ENCODE measurements at regions not wholly inside any gene's neighbourhood (a gene's known extent, or its start where the extent isn't known, plus 50 kb on each side); places are given as distances from the start of the nearest gene placed in this dataset.

DNA sequence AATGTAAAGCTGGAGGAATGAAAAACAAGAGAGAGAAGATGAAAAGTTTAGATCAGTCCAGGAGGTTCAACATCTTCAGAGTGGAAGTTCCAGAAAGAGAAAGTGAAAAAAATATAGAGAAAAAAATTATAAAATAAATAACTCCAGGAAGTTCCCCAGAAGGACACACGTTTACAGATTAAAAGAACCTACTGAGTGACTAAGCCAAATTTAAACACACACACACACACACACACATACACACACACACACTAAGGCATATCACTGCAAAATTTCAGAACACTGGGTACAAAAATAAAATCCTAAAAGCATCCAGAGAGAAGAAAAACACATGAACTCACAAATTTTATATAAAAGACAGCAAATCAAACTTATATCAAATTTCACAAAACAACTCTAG lies 85.9 kb upstream of the PMAIP1 start:
- Histone ChIP-seq H3K36me3 (no peaks in the 10 kb centered on the region), H3K4me3 (no peak overlapping the region), H3K27me3 (no peaks in the 10 kb centered on the region), H3K27ac (no peak overlapping the region), H3K9me3 (no peaks in the 10 kb centered on the region), H3K4me1 (no peaks in the 10 kb centered on the region)
- TF ChIP-seq POLR2A (IDR thresholded peaks at IDR 0.05) (no peak), POLR2AphosphoS5 (IDR thresholded peaks at IDR 0.05; ENCODE audit: insufficient read depth in 1 of 2, low read depth in 1 of 2) (no peak)
- TF ChIP-seq, protein P1, sequence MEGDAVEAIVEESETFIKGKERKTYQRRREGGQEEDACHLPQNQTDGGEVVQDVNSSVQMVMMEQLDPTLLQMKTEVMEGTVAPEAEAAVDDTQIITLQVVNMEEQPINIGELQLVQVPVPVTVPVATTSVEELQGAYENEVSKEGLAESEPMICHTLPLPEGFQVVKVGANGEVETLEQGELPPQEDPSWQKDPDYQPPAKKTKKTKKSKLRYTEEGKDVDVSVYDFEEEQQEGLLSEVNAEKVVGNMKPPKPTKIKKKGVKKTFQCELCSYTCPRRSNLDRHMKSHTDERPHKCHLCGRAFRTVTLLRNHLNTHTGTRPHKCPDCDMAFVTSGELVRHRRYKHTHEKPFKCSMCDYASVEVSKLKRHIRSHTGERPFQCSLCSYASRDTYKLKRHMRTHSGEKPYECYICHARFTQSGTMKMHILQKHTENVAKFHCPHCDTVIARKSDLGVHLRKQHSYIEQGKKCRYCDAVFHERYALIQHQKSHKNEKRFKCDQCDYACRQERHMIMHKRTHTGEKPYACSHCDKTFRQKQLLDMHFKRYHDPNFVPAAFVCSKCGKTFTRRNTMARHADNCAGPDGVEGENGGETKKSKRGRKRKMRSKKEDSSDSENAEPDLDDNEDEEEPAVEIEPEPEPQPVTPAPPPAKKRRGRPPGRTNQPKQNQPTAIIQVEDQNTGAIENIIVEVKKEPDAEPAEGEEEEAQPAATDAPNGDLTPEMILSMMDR (IDR thresholded peaks at IDR 0.05) = no peak
- DNase-seq (ENCODE audit: extremely low spot score in 2 of 2) = no peak
- intact Hi-C loops (cut with DNase I) = no loop called here

DNA sequence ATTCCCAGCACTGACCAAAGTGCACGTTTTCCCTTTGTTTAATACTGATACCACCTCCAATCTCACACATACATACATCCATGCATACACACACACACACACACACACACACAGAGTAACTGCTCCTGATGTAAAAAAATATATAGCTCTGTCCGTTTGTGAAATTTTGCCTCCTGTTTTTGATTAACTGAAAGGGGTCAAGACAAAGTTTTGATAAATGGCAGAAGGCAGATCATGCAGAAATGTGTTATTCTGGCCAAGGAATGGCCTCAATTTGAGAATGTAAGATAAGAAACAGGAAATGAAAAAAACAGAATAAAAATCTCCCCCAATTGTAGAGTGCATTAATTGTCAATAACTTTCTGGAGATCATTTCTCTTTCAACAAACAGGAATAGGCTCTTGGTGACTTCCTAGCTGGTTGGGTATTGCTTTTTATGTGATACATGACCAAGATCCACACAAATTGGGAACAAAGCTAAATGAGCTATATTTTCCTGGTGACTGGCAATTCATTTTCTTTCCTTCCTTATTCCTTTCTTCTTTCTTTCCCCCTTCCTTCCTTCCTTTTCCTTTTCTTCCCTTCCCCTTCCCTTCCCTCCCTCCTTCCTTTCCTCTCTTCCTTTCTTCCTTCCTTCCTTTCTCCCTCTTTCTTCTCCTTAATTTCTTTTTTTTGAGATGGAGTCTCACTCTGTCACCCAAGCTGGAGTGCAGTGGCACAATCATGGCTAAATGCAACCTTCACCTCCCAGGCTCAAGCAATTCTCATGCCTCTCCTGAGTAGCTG lies 88.9 kb upstream of the PMAIP1 start:
- intact Hi-C loops (cut with DNase I) = no loop called here
- TF ChIP-seq, protein P1 (IDR thresholded peaks at IDR 0.05) = no peak
- TF ChIP-seq POLR2AphosphoS5 (IDR thresholded peaks at IDR 0.05; ENCODE audit: insufficient read depth in 1 of 2, low read depth in 1 of 2) = no peak
- TF ChIP-seq POLR2A (IDR thresholded peaks at IDR 0.05) = no peak
- H3K27me3 ChIP-seq = no peaks in the 10 kb centered on the region
- no peaks in the 10 kb centered on the region for H3K36me3 ChIP-seq
- no peak overlapping the region for H3K4me3 ChIP-seq
- no peaks in the 10 kb centered on the region for H3K4me1 ChIP-seq
- no peaks in the 10 kb centered on the region for H3K9me3 ChIP-seq
- no peak for DNase-seq (ENCODE audit: extremely low spot score in 2 of 2)
- no peak overlapping the region for H3K27ac ChIP-seq

GRCh38 chr18:59810183-59810582 lies 89.6 kb upstream of the PMAIP1 start:
- Histone ChIP-seq H3K27ac (no peak overlapping the region), H3K4me1 (no peaks in the 10 kb centered on the region), H3K27me3 (no peaks in the 10 kb centered on the region), H3K4me3 (no peak overlapping the region), H3K9me3 (no peaks in the 10 kb centered on the region), H3K36me3 (no peaks in the 10 kb centered on the region)
- TF ChIP-seq POLR2AphosphoS5 (IDR thresholded peaks at IDR 0.05; ENCODE audit: insufficient read depth in 1 of 2, low read depth in 1 of 2) = no peak
- TF ChIP-seq, protein P1 (IDR thresholded peaks at IDR 0.05) = no peak
- no peak for TF ChIP-seq POLR2A (IDR thresholded peaks at IDR 0.05)
- no peak for DNase-seq (ENCODE audit: extremely low spot score in 2 of 2)
- intact Hi-C loops (cut with DNase I) = no loop called here

DNA sequence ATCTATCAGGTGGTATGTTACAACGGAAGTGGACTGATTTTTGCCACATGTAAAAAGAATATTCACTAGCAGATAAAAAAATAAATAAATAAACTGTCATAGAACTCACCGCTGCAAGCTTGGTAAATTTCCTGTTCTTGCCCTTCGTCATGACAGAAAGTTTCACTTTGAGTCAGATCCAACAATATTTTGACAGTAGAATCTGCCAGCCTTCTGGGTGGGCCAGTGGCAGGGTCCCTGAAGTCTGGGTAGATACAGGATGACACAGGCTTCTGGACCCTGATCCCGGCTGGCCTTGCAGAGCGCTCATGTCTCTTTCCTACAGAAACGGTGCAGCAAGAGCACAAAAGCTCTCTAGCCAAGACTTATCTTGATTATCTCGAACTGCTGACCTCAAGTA lies 97.8 kb upstream of the PMAIP1 start:
- Histone ChIP-seq H3K27me3 (no peaks in the 10 kb centered on the region), H3K36me3 (no peaks in the 10 kb centered on the region), H3K4me3 (no peak overlapping the region), H3K27ac (no peak overlapping the region), H3K9me3 (no peaks in the 10 kb centered on the region), H3K4me1 (no peaks in the 10 kb centered on the region)
- TF ChIP-seq POLR2AphosphoS5 (IDR thresholded peaks at IDR 0.05; ENCODE audit: insufficient read depth in 1 of 2, low read depth in 1 of 2) = no peak
- no peak for TF ChIP-seq POLR2A (IDR thresholded peaks at IDR 0.05)
- TF ChIP-seq, protein P1 (IDR thresholded peaks at IDR 0.05) = no peak
- DNase-seq (ENCODE audit: extremely low spot score in 2 of 2) = no peak
- intact Hi-C loops (cut with DNase I) = no loop called here

GRCh38 chr18:59801576-59801975 lies 98.2 kb upstream of the PMAIP1 start:
- intact Hi-C loops (cut with DNase I) = no loop called here
- Histone ChIP-seq H3K36me3 (no peaks in the 10 kb centered on the region), H3K4me3 (no peak overlapping the region), H3K27ac (no peak overlapping the region), H3K4me1 (no peaks in the 10 kb centered on the region), H3K9me3 (no peaks in the 10 kb centered on the region), H3K27me3 (no peaks in the 10 kb centered on the region)
- TF ChIP-seq, protein P1 (IDR thresholded peaks at IDR 0.05) = no peak
- TF ChIP-seq POLR2AphosphoS5 (IDR thresholded peaks at IDR 0.05; ENCODE audit: insufficient read depth in 1 of 2, low read depth in 1 of 2) = no peak
- TF ChIP-seq POLR2A (IDR thresholded peaks at IDR 0.05) = no peak
- DNase-seq (ENCODE audit: extremely low spot score in 2 of 2) = no peak

All from vagina (tissue), 2 donors.